ENCODE measurements at regions not wholly inside any gene's neighbourhood (a gene's known extent, or its start where the extent isn't known, plus 50 kb on each side); places are given as distances from the start of the nearest gene placed in this dataset.
A peak's percentile ranks its signal among the peaks of the same experiment; 100 is the strongest.

GRCh38 chr4:34679228-34679627 lies 1565.1 kb downstream of the ARAP2 start:
- WGBS, 3 donors = 89 to 92% (median 90%) methylated on average over 7 of the region's 7 CpGs
- no peaks in the 10 kb centered on the region for H3K36me3 ChIP-seq (ENCODE audit: control insufficient read depth in 3 of 3, insufficient read depth in 2 of 3, low read depth in 1 of 3, low read length in 3 of 3)
- H3K9me3 ChIP-seq (ENCODE audit: control insufficient read depth in 2 of 2, insufficient read depth in 1 of 2, low read depth in 1 of 2, low read length in 1 of 2) = no peaks in the 10 kb centered on the region
- no peaks in the 10 kb centered on the region for H3K4me1 ChIP-seq (ENCODE audit: control insufficient read depth in 3 of 3, insufficient read depth in 2 of 3, low read depth in 1 of 3, low read length in 2 of 3)
- H3K27ac ChIP-seq (ENCODE audit: low read depth in 1 of 3, low read length in 2 of 3) = no peak overlapping the region
- FAIRE-seq (no peak), DNase-seq (no peak)
- H3K27me3 ChIP-seq (ENCODE audit: control insufficient read depth in 3 of 3, insufficient read depth in 3 of 3, low read length in 3 of 3) = no peaks in the 10 kb centered on the region
- H3K4me3 ChIP-seq (ENCODE audit: low read depth in 1 of 3, low read length in 3 of 3) = no peak overlapping the region

GRCh38 chr4:34709564-34709963 lies 1534.8 kb downstream of the ARAP2 start:
- no peak overlapping the region for H3K27ac ChIP-seq (ENCODE audit: low read depth in 1 of 3, low read length in 2 of 3)
- H3K4me3 ChIP-seq (ENCODE audit: low read depth in 1 of 3, low read length in 3 of 3) = no peak overlapping the region
- FAIRE-seq (no peak), DNase-seq (no peak)
- no peaks in the 10 kb centered on the region for H3K4me1 ChIP-seq (ENCODE audit: control insufficient read depth in 3 of 3, insufficient read depth in 2 of 3, low read depth in 1 of 3, low read length in 2 of 3)
- H3K27me3 ChIP-seq (ENCODE audit: control insufficient read depth in 3 of 3, insufficient read depth in 3 of 3, low read length in 3 of 3) = no peaks in the 10 kb centered on the region
- H3K36me3 ChIP-seq (ENCODE audit: control insufficient read depth in 3 of 3, insufficient read depth in 2 of 3, low read depth in 1 of 3, low read length in 3 of 3) = no peaks in the 10 kb centered on the region
- no peaks in the 10 kb centered on the region for H3K9me3 ChIP-seq (ENCODE audit: control insufficient read depth in 2 of 2, insufficient read depth in 1 of 2, low read depth in 1 of 2, low read length in 1 of 2)
- 83 to 93% (median 85%) methylated on average over 1 of the region's 1 CpG for WGBS, 3 donors

- no peaks in the 10 kb centered on the region for H3K36me3 ChIP-seq (ENCODE audit: control insufficient read depth in 3 of 3, insufficient read depth in 2 of 3, low read depth in 1 of 3, low read length in 3 of 3)
- no peak overlapping the region for H3K4me3 ChIP-seq (ENCODE audit: low read depth in 1 of 3, low read length in 3 of 3)
- WGBS, 3 donors = 58 to 82% (median 78%) methylated on average over 5 of the region's 5 CpGs
- H3K27ac ChIP-seq (ENCODE audit: low read depth in 1 of 3, low read length in 2 of 3) = no peak overlapping the region
- FAIRE-seq = no peak
- H3K9me3 ChIP-seq (ENCODE audit: control insufficient read depth in 2 of 2, insufficient read depth in 1 of 2, low read depth in 1 of 2, low read length in 1 of 2) = no peaks in the 10 kb centered on the region
- H3K27me3 ChIP-seq (ENCODE audit: control insufficient read depth in 3 of 3, insufficient read depth in 3 of 3, low read length in 3 of 3) = no peaks in the 10 kb centered on the region
- H3K4me1 ChIP-seq (ENCODE audit: control insufficient read depth in 3 of 3, insufficient read depth in 2 of 3, low read depth in 1 of 3, low read length in 2 of 3) = no peaks in the 10 kb centered on the region
- no peak for DNase-seq
Observed at GRCh38 chr4:34718576-34719245, 1525.6 kb downstream of the ARAP2 start.

DNA sequence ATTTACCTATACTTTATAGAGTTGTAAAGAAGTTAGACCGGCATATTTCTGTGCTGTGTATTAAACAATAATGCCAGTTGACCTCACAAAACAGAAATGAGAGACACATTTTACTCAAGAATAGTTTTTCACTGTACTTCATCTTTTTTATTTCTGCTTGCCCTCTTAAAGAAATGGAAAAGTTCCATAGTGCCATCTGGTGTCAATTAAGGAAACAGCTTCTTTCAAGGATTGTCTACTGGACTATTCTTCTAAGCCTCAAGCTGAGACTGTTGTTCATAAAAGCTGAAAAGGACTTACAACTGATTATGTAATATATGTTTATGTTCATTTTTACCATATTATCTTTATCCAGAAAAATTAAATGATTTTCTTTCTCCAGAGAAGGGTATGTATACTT lies 1523.7 kb downstream of the ARAP2 start:
- no peaks in the 10 kb centered on the region for H3K9me3 ChIP-seq (ENCODE audit: control insufficient read depth in 2 of 2, insufficient read depth in 1 of 2, low read depth in 1 of 2, low read length in 1 of 2)
- 7 to 14% (median 10%) methylated on average over 1 of the region's 1 CpG for WGBS, 3 donors
- H3K27ac ChIP-seq (ENCODE audit: low read depth in 1 of 3, low read length in 2 of 3) = no peak overlapping the region
- DNase-seq = peak in 1 of 2 donors; percentile 43
- no peaks in the 10 kb centered on the region for H3K27me3 ChIP-seq (ENCODE audit: control insufficient read depth in 3 of 3, insufficient read depth in 3 of 3, low read length in 3 of 3)
- H3K4me3 ChIP-seq (ENCODE audit: low read depth in 1 of 3, low read length in 3 of 3) = no peak overlapping the region
- H3K4me1 ChIP-seq (ENCODE audit: control insufficient read depth in 3 of 3, insufficient read depth in 2 of 3, low read depth in 1 of 3, low read length in 2 of 3) = no peaks in the 10 kb centered on the region
- no peak for FAIRE-seq
- no peaks in the 10 kb centered on the region for H3K36me3 ChIP-seq (ENCODE audit: control insufficient read depth in 3 of 3, insufficient read depth in 2 of 3, low read depth in 1 of 3, low read length in 3 of 3)

DNA sequence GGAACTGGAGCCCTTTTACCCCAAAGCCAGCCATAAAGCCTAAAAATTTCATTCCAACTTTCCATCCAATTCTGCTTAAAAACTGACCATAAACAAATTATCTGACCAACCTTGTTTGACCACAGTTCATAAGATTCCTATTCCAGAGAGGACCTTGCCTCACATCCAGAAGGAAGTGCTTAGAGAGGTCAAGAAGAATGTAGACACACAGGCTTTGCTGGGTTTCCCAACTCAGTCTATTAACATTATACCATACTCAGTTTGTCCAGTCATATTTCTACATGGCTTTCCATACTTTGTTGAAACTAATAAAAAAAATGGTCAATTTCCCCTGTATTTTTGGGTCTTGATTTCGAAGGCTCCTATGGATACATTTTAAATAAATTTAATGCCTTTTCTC lies 1522.5 kb downstream of the ARAP2 start:
- 71 to 81% (median 74%) methylated on average over 1 of the region's 1 CpG for WGBS, 3 donors
- FAIRE-seq (no peak), DNase-seq (no peak)
- H3K4me1 ChIP-seq (ENCODE audit: control insufficient read depth in 3 of 3, insufficient read depth in 2 of 3, low read depth in 1 of 3, low read length in 2 of 3) = no peaks in the 10 kb centered on the region
- no peaks in the 10 kb centered on the region for H3K27me3 ChIP-seq (ENCODE audit: control insufficient read depth in 3 of 3, insufficient read depth in 3 of 3, low read length in 3 of 3)
- no peaks in the 10 kb centered on the region for H3K36me3 ChIP-seq (ENCODE audit: control insufficient read depth in 3 of 3, insufficient read depth in 2 of 3, low read depth in 1 of 3, low read length in 3 of 3)
- H3K4me3 ChIP-seq (ENCODE audit: low read depth in 1 of 3, low read length in 3 of 3) = no peak overlapping the region
- H3K9me3 ChIP-seq (ENCODE audit: control insufficient read depth in 2 of 2, insufficient read depth in 1 of 2, low read depth in 1 of 2, low read length in 1 of 2) = no peaks in the 10 kb centered on the region
- no peak overlapping the region for H3K27ac ChIP-seq (ENCODE audit: low read depth in 1 of 3, low read length in 2 of 3)

DNA sequence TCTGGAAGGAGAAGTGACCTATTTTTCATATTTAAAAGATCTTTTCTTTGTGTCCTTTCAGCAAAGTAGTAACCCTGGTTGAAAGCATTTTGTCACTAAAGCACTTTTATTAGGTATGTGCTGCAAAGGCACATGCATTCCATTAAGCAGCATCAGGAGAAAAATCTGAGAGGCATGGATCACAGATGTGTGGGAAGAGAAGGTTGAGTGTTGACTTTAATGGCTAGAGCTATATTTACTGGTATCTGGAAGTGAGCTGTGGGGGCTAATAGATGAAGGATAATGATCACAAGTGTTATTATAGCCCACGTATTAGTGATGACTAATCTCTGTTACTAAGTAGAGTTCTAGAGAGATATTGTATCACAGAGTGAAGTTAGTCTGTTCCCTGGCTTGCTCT lies 1520.7 kb downstream of the ARAP2 start:
- Histone ChIP-seq H3K27me3 (ENCODE audit: control insufficient read depth in 3 of 3, insufficient read depth in 3 of 3, low read length in 3 of 3) (no peaks in the 10 kb centered on the region), H3K9me3 (ENCODE audit: control insufficient read depth in 2 of 2, insufficient read depth in 1 of 2, low read depth in 1 of 2, low read length in 1 of 2) (no peaks in the 10 kb centered on the region), H3K36me3 (ENCODE audit: control insufficient read depth in 3 of 3, insufficient read depth in 2 of 3, low read depth in 1 of 3, low read length in 3 of 3) (no peaks in the 10 kb centered on the region), H3K4me1 (ENCODE audit: control insufficient read depth in 3 of 3, insufficient read depth in 2 of 3, low read depth in 1 of 3, low read length in 2 of 3) (no peaks in the 10 kb centered on the region), H3K4me3 (ENCODE audit: low read depth in 1 of 3, low read length in 3 of 3) (no peak overlapping the region), H3K27ac (ENCODE audit: low read depth in 1 of 3, low read length in 2 of 3) (no peak overlapping the region)
- 14 to 45% (median 36%) methylated on average over 1 of the region's 1 CpG for WGBS, 3 donors
- FAIRE-seq = no peak
- DNase-seq = no peak

- no peak overlapping the region for H3K27ac ChIP-seq (ENCODE audit: low read depth in 1 of 3, low read length in 2 of 3)
- no peaks in the 10 kb centered on the region for H3K4me1 ChIP-seq (ENCODE audit: control insufficient read depth in 3 of 3, insufficient read depth in 2 of 3, low read depth in 1 of 3, low read length in 2 of 3)
- H3K9me3 ChIP-seq (ENCODE audit: control insufficient read depth in 2 of 2, insufficient read depth in 1 of 2, low read depth in 1 of 2, low read length in 1 of 2) = no peaks in the 10 kb centered on the region
- H3K36me3 ChIP-seq (ENCODE audit: control insufficient read depth in 3 of 3, insufficient read depth in 2 of 3, low read depth in 1 of 3, low read length in 3 of 3) = no peaks in the 10 kb centered on the region
- no peak overlapping the region for H3K4me3 ChIP-seq (ENCODE audit: low read depth in 1 of 3, low read length in 3 of 3)
- H3K27me3 ChIP-seq (ENCODE audit: control insufficient read depth in 3 of 3, insufficient read depth in 3 of 3, low read length in 3 of 3) = no peaks in the 10 kb centered on the region
- DNase-seq = no peak
- 52 to 56% (median 53%) methylated on average over 1 of the region's 1 CpG for WGBS, 3 donors
- no peak for FAIRE-seq
Observed at GRCh38 chr4:34724491-34724890, 1519.8 kb downstream of the ARAP2 start.

DNA sequence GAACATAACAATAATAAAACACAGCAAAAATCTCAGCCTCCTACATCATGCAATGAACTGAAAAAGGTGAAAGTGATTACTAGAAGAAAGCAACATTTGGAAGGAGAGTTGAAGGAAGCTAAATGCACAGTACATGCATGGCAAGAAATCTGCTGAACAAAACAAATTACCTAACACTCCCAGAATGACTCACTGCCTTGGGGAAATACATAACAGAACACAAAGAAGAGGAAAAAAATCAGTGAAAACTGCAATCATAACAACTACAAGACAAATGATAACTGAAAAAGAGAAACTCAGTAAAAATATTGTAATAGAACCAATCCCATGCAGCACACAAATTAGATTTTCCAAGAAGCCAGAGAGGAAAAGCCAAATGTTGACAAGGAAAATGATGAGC lies 1513.2 kb downstream of the ARAP2 start:
- Histone ChIP-seq H3K36me3 (ENCODE audit: control insufficient read depth in 3 of 3, insufficient read depth in 2 of 3, low read depth in 1 of 3, low read length in 3 of 3) (no peaks in the 10 kb centered on the region), H3K27me3 (ENCODE audit: control insufficient read depth in 3 of 3, insufficient read depth in 3 of 3, low read length in 3 of 3) (no peaks in the 10 kb centered on the region), H3K9me3 (ENCODE audit: control insufficient read depth in 2 of 2, insufficient read depth in 1 of 2, low read depth in 1 of 2, low read length in 1 of 2) (no peaks in the 10 kb centered on the region), H3K4me1 (ENCODE audit: control insufficient read depth in 3 of 3, insufficient read depth in 2 of 3, low read depth in 1 of 3, low read length in 2 of 3) (peaks cover 0 to 4% (median 0%) of the 10 kb centered on the region in 3 donors), H3K27ac (ENCODE audit: low read depth in 1 of 3, low read length in 2 of 3) (no peak overlapping the region), H3K4me3 (ENCODE audit: low read depth in 1 of 3, low read length in 3 of 3) (no peak overlapping the region)
- FAIRE-seq = no peak
- DNase-seq = no peak

All from small intestine (tissue), 7 donors.